ENCODE measurements at regions not wholly inside any gene's neighbourhood (a gene's known extent, or its start where the extent isn't known, plus 50 kb on each side); places are given as distances from the start of the nearest gene placed in this dataset.

- DNase-seq: no peak
- intact Hi-C loops (cut with micrococcal nuclease): no loop called here
- Mint-ChIP-seq H3K4me1 (no peaks in the 10 kb centered on the region), H3K27ac (no peak overlapping the region), H3K27me3 (peaks cover 4% of the 10 kb centered on the region), H3K36me3 (ENCODE audit: low read depth) (no peaks in the 10 kb centered on the region), H3K9me3 (no peaks in the 10 kb centered on the region), H3K4me3 (no peak overlapping the region)
Measured at GRCh38 chr9:87285183-87285850, 212.3 kb upstream of the DAPK1 start.

- no peaks in the 10 kb centered on the region for H3K36me3 Mint-ChIP-seq (ENCODE audit: low read depth)
- peaks cover 2% of the 10 kb centered on the region for H3K27me3 Mint-ChIP-seq
- no peak overlapping the region for H3K4me3 Mint-ChIP-seq
- H3K27ac Mint-ChIP-seq: no peak overlapping the region
- DNase-seq: no peak
- intact Hi-C loops (cut with micrococcal nuclease): no loop called here
- no peaks in the 10 kb centered on the region for H3K4me1 Mint-ChIP-seq
- H3K9me3 Mint-ChIP-seq: no peaks in the 10 kb centered on the region
Measured at GRCh38 chr9:87286506-87286905, 211.2 kb upstream of the DAPK1 start.

GRCh38 chr9:87290241-87291052 is 207.2 kb upstream of the DAPK1 start:
- Mint-ChIP-seq H3K36me3 (ENCODE audit: low read depth) (no peaks in the 10 kb centered on the region), H3K27me3 (peaks cover 3% of the 10 kb centered on the region), H3K4me1 (no peaks in the 10 kb centered on the region), H3K4me3 (no peak overlapping the region), H3K9me3 (no peaks in the 10 kb centered on the region), H3K27ac (no peak overlapping the region)
- intact Hi-C loops (cut with micrococcal nuclease): no loop called here
- no peak for DNase-seq

GRCh38 chr9:87292449-87293191 is 205.0 kb upstream of the DAPK1 start:
- no peak overlapping the region for H3K4me3 Mint-ChIP-seq
- DNase-seq: no peak
- H3K4me1 Mint-ChIP-seq: no peaks in the 10 kb centered on the region
- H3K27ac Mint-ChIP-seq: no peak overlapping the region
- no peaks in the 10 kb centered on the region for H3K36me3 Mint-ChIP-seq (ENCODE audit: low read depth)
- intact Hi-C loops (cut with micrococcal nuclease): no loop called here
- H3K27me3 Mint-ChIP-seq: peaks cover 2% of the 10 kb centered on the region
- H3K9me3 Mint-ChIP-seq: no peaks in the 10 kb centered on the region

- intact Hi-C loops (cut with micrococcal nuclease): no loop called here
- H3K36me3 Mint-ChIP-seq (ENCODE audit: low read depth): no peaks in the 10 kb centered on the region
- H3K4me3 Mint-ChIP-seq: no peak overlapping the region
- peaks cover 2% of the 10 kb centered on the region for H3K27me3 Mint-ChIP-seq
- no peak overlapping the region for H3K27ac Mint-ChIP-seq
- no peaks in the 10 kb centered on the region for H3K9me3 Mint-ChIP-seq
- DNase-seq: no peak
- no peaks in the 10 kb centered on the region for H3K4me1 Mint-ChIP-seq
Measured at GRCh38 chr9:87294126-87294525, 203.5 kb upstream of the DAPK1 start.

GRCh38 chr9:87300915-87301314 is 196.8 kb upstream of the DAPK1 start:
- intact Hi-C loops (cut with micrococcal nuclease): no loop called here

GRCh38 chr9:87301371-87301770 is 196.3 kb upstream of the DAPK1 start:
- H3K27ac Mint-ChIP-seq: no peak overlapping the region
- intact Hi-C loops (cut with micrococcal nuclease): no loop called here
- no peak for DNase-seq
- peaks cover 5% of the 10 kb centered on the region for H3K27me3 Mint-ChIP-seq
- no peak overlapping the region for H3K4me3 Mint-ChIP-seq
- no peaks in the 10 kb centered on the region for H3K36me3 Mint-ChIP-seq (ENCODE audit: low read depth)
- no peaks in the 10 kb centered on the region for H3K9me3 Mint-ChIP-seq
- H3K4me1 Mint-ChIP-seq: no peaks in the 10 kb centered on the region

More at GRCh38 chr9:87300915-87301314, 196.8 kb upstream of the DAPK1 start:
- H3K27me3 Mint-ChIP-seq: peaks cover 5% of the 10 kb centered on the region
- no peak for DNase-seq
- H3K4me3 Mint-ChIP-seq: no peak overlapping the region
- H3K36me3 Mint-ChIP-seq (ENCODE audit: low read depth): no peaks in the 10 kb centered on the region
- H3K9me3 Mint-ChIP-seq: no peaks in the 10 kb centered on the region
- H3K27ac Mint-ChIP-seq: no peak overlapping the region
- no peaks in the 10 kb centered on the region for H3K4me1 Mint-ChIP-seq

GRCh38 chr9:87305151-87305550 is 192.5 kb upstream of the DAPK1 start:
- intact Hi-C loops (cut with micrococcal nuclease): no loop called here
- Mint-ChIP-seq H3K4me1 (no peaks in the 10 kb centered on the region), H3K36me3 (ENCODE audit: low read depth) (no peaks in the 10 kb centered on the region), H3K4me3 (no peak overlapping the region), H3K27me3 (peaks cover 1% of the 10 kb centered on the region), H3K27ac (no peak overlapping the region), H3K9me3 (no peaks in the 10 kb centered on the region)
- no peak for DNase-seq

- H3K4me1 Mint-ChIP-seq: no peaks in the 10 kb centered on the region
Measured at GRCh38 chr9:87306006-87306405, 191.7 kb upstream of the DAPK1 start.

GRCh38 chr9:87307848-87308247 is 189.8 kb upstream of the DAPK1 start:
- DNase-seq: no peak
- no peak overlapping the region for H3K27ac Mint-ChIP-seq
- intact Hi-C loops (cut with micrococcal nuclease): no loop called here
- no peaks in the 10 kb centered on the region for H3K9me3 Mint-ChIP-seq
- no peaks in the 10 kb centered on the region for H3K36me3 Mint-ChIP-seq (ENCODE audit: low read depth)
- H3K4me3 Mint-ChIP-seq: no peak overlapping the region
- H3K4me1 Mint-ChIP-seq: no peaks in the 10 kb centered on the region
- no peaks in the 10 kb centered on the region for H3K27me3 Mint-ChIP-seq

More at GRCh38 chr9:87306006-87306405, 191.7 kb upstream of the DAPK1 start:
- H3K36me3 Mint-ChIP-seq (ENCODE audit: low read depth): no peaks in the 10 kb centered on the region
- intact Hi-C loops (cut with micrococcal nuclease): no loop called here
- no peaks in the 10 kb centered on the region for H3K27me3 Mint-ChIP-seq
- no peak overlapping the region for H3K27ac Mint-ChIP-seq
- no peak for DNase-seq
- no peak overlapping the region for H3K4me3 Mint-ChIP-seq
- H3K9me3 Mint-ChIP-seq: no peaks in the 10 kb centered on the region

GRCh38 chr9:87309236-87309635 is 188.4 kb upstream of the DAPK1 start:
- Mint-ChIP-seq H3K27me3 (no peaks in the 10 kb centered on the region), H3K36me3 (ENCODE audit: low read depth) (no peaks in the 10 kb centered on the region)

GRCh38 chr9:87310827-87311523 is 186.7 kb upstream of the DAPK1 start:
- Mint-ChIP-seq H3K27ac (no peak overlapping the region), H3K27me3 (no peaks in the 10 kb centered on the region), H3K4me1 (no peaks in the 10 kb centered on the region), H3K36me3 (ENCODE audit: low read depth) (no peaks in the 10 kb centered on the region), H3K9me3 (no peaks in the 10 kb centered on the region), H3K4me3 (no peak overlapping the region)
- DNase-seq: no peak
- intact Hi-C loops (cut with micrococcal nuclease): no loop called here

More at GRCh38 chr9:87309236-87309635, 188.4 kb upstream of the DAPK1 start:
- no peak for DNase-seq
- intact Hi-C loops (cut with micrococcal nuclease): no loop called here
- Mint-ChIP-seq H3K4me1 (no peaks in the 10 kb centered on the region), H3K4me3 (no peak overlapping the region), H3K27ac (no peak overlapping the region), H3K9me3 (no peaks in the 10 kb centered on the region)

- Mint-ChIP-seq H3K4me3 (no peak overlapping the region), H3K27ac (no peak overlapping the region), H3K4me1 (no peaks in the 10 kb centered on the region), H3K27me3 (no peaks in the 10 kb centered on the region), H3K36me3 (ENCODE audit: low read depth) (no peaks in the 10 kb centered on the region), H3K9me3 (no peaks in the 10 kb centered on the region)
- intact Hi-C loops (cut with micrococcal nuclease): no loop called here
- no peak for DNase-seq
Measured at GRCh38 chr9:87319656-87320055, 178.0 kb upstream of the DAPK1 start.

All from activated CD4-positive, alpha-beta T cell treated with anti-CD3 and anti-CD28 coated beads, Interleukin-2, amount 10 ng/mL, durations not matched to agents 24 days and 14 days (primary cell).